HG02840 (cell line): ENCODE measurements at regions not wholly inside any gene's neighbourhood (a gene's known extent, or its start where the extent isn't known, plus 50 kb on each side); places are given as distances from the start of the nearest gene placed in this dataset.
"Not testable (repeated sequence)": the region's sequence is repeated elsewhere in the genome, so short reads cannot be mapped to it uniquely, and the experiment has no call there.

ENCODE experiments used
- ATAC-seq: cut with Tn5 transposase; IDR thresholded peaks from one replicate; pipeline ENCODE4 v1.9.1; 2021; ENCODE audit warnings: mild to moderate bottlenecking, moderate library complexity, moderate number of reproducible peaks; ENCODE audit not compliant: unreplicated experiment, low FRiP score

GRCh38 chr2:17460371-17461086, 57.7 kb downstream of the RAD51AP2 start:
- no peak for ATAC-seq

GRCh38 chr2:17455343-17455742, 62.9 kb downstream of the RAD51AP2 start:
- ATAC-seq, result no peak

GRCh38 chr2:17446191-17446590, 72.0 kb downstream of the RAD51AP2 start:
- ATAC-seq, result not testable (repeated sequence)

GRCh38 chr2:17445744-17446143, 72.5 kb downstream of the RAD51AP2 start:
- ATAC-seq, result no peak

GRCh38 chr2:17442334-17442733, 75.9 kb downstream of the RAD51AP2 start:
- ATAC-seq, result no peak

- no peak for ATAC-seq
Observed at GRCh38 chr2:17441790-17442189, 76.5 kb downstream of the RAD51AP2 start.

GRCh38 chr2:17441055-17441771, 77.0 kb downstream of the RAD51AP2 start:
- no peak for ATAC-seq

- ATAC-seq, result no peak
Observed at GRCh38 chr2:17430326-17430725, 87.9 kb downstream of the RAD51AP2 start.

- ATAC-seq, result no peak
Observed at GRCh38 chr2:17429130-17429529, 89.1 kb downstream of the RAD51AP2 start.

- ATAC-seq, result no peak
Observed at GRCh38 chr2:17427401-17427800, 90.8 kb downstream of the RAD51AP2 start.

- ATAC-seq, result no peak
Observed at GRCh38 chr2:17426743-17427142, 91.5 kb downstream of the RAD51AP2 start.

- no peak for ATAC-seq
Observed at GRCh38 chr2:17422061-17422460, 96.2 kb downstream of the RAD51AP2 start.

- no peak for ATAC-seq
Observed at GRCh38 chr2:17416884-17417391, 101.3 kb downstream of the RAD51AP2 start.

- ATAC-seq, result no peak
Observed at GRCh38 chr2:17413036-17413435, 105.2 kb downstream of the RAD51AP2 start.

GRCh38 chr2:17401096-17401495, 117.1 kb downstream of the RAD51AP2 start:
- no peak for ATAC-seq

- no peak for ATAC-seq
Observed at GRCh38 chr2:17398770-17399169, 119.5 kb downstream of the RAD51AP2 start.

- no peak for ATAC-seq
Observed at GRCh38 chr2:17388798-17389197, 129.4 kb downstream of the RAD51AP2 start.

GRCh38 chr2:17387591-17387990, 130.6 kb downstream of the RAD51AP2 start:
- ATAC-seq, result no peak

- ATAC-seq, result no peak
Observed at GRCh38 chr2:17386771-17387170, 131.5 kb downstream of the RAD51AP2 start.

GRCh38 chr2:17380003-17380402, 138.2 kb downstream of the RAD51AP2 start:
- no peak for ATAC-seq

GRCh38 chr2:17375262-17375661, 143.0 kb downstream of the RAD51AP2 start:
- no peak for ATAC-seq

- no peak for ATAC-seq
Observed at GRCh38 chr2:17373741-17374140, 144.5 kb downstream of the RAD51AP2 start.
